Ovary (tissue), 3 donors: ENCODE measurements at regions not wholly inside any gene's neighbourhood (a gene's known extent, or its start where the extent isn't known, plus 50 kb on each side); places are given as distances from the start of the nearest gene placed in this dataset.

ENCODE experiments used
- CTCF ChIP-seq, 3 donors: fragments of 450-650 bp in 2 of 3; fragments of 200-600 bp in 1 of 3; IDR thresholded peaks; one replicate each; pipeline versions ENCODE4 v1.5.1 to v1.8.0; 2016 to 2022; ENCODE audit warnings: antibody characterized with exemption in 3 of 3, mild to moderate bottlenecking in 1 of 3
- EP300 ChIP-seq: sonication (generic); formaldehyde crosslinking; IDR thresholded peaks from one replicate; pipeline ENCODE4 v1.6.1; 2017; ENCODE audit warnings: antibody characterized with exemption
- POLR2A ChIP-seq: fragments of 450-650 bp; IDR thresholded peaks from one replicate; pipeline ENCODE4 v1.6.1; 2017; ENCODE audit warnings: antibody characterized with exemption, mild to moderate bottlenecking, moderate library complexity
- donor health status: DM: no; HTN: no; CAD: no.

- TF ChIP-seq CTCF (IDR thresholded peaks at IDR 0.05) (no peak), POLR2A (no peak), EP300 (no peak)
Measured at GRCh38 chr5:98705841-98706240, 67.6 kb upstream of the RGMB start.
